Endothelial cell of umbilical vein (primary cell): ENCODE measurements at regions not wholly inside any gene's neighbourhood (a gene's known extent, or its start where the extent isn't known, plus 50 kb on each side); places are given as distances from the start of the nearest gene placed in this dataset.
"Not testable (repeated sequence)": the region's sequence is repeated elsewhere in the genome, so short reads cannot be mapped to it uniquely, and the experiment has no call there.

Experiments
- BruUV-seq: library from RNA; stranded (reverse); fragments of 400-500 nt; replicated peaks from 2 replicates; lab custom pipeline; 2021; lab: Mats Ljungman, UMichigan
- CTCF ChIA-PET: fragments of 300-600, 350-600 bp; sonication (Branson Sonifier 250); formaldehyde crosslinking; loops from one replicate; lab custom pipeline; 2021; ENCODE audit warnings: antibody characterized with exemption, inconsistent platforms; lab: Charles Lee
- POLR2A ChIA-PET: fragments of 300-600, 350-600 bp; sonication (Branson Sonifier 250); formaldehyde crosslinking; loops from one replicate; lab custom pipeline; 2021; ENCODE audit warnings: antibody characterized with exemption, inconsistent platforms; lab: Charles Lee
- DNase-seq: peaks from one replicate; pipeline ENCODE4 v3.0.0-alpha.2; 2011; ENCODE audit warnings: low read depth, low spot score
- FAIRE-seq: peaks from 2 replicates; lab custom pipeline; 2011; peaks lifted over from hg19 to GRCh38; lab: Jason Lieb, UNC
- H2AFZ ChIP-seq: 2 replicates; pipeline ENCODE4 v1.6.0; 2012; ENCODE audit warnings: low read depth, low read length, control low read depth, inconsistent platforms
- H3K27ac ChIP-seq: 2 replicates; pipeline ENCODE4 v1.5.1; 2011; ENCODE audit warnings: low read depth, mild to moderate bottlenecking, control low read depth, low read length, moderate library complexity; ENCODE audit not compliant: insufficient read depth
- H3K27me3 ChIP-seq, 2 experiments: 2 replicates each; pipeline versions ENCODE4 v1.6.0 to v1.6.1; 2011; ENCODE audit warnings: low read length in 2 of 2, mixed read lengths in 1 of 2; ENCODE audit not compliant: control insufficient read depth in 2 of 2, insufficient read depth in 2 of 2
- H3K36me3 ChIP-seq, 2 experiments: 2 replicates in 1 of 2; 3 replicates in 1 of 2; pipeline ENCODE4 v1.5.1; 2011; ENCODE audit warnings: low read length in 2 of 2, mild to moderate bottlenecking in 1 of 2, moderate library complexity in 1 of 2; ENCODE audit not compliant: control insufficient read depth in 2 of 2, insufficient read depth in 2 of 2; ENCODE audit errors: extremely low read depth in 1 of 2
- H3K4me1 ChIP-seq: 3 replicates; pipeline ENCODE4 v1.5.1; 2011; ENCODE audit warnings: mild to moderate bottlenecking, low read length; ENCODE audit not compliant: control insufficient read depth, insufficient read depth; ENCODE audit errors: extremely low read depth
- H3K4me2 ChIP-seq: 2 replicates; pipeline ENCODE4 v1.6.1; 2011; ENCODE audit warnings: low read length, control low read depth, mixed read lengths; ENCODE audit not compliant: insufficient read depth
- H3K4me3 ChIP-seq, 3 experiments: fragments of 200-600 bp in 1 of 3; sonication (generic), shearing (Covaris generic) in 1 of 3; replicated peaks in 1 of 3; 2 replicates each; pipeline ENCODE4 v1.5.1; 2011 to 2016; ENCODE audit warnings: control low read depth in 3 of 3, low read length in 3 of 3, mild to moderate bottlenecking in 2 of 3, inconsistent platforms in 1 of 3, low read depth in 1 of 3, moderate library complexity in 1 of 3; ENCODE audit not compliant: insufficient read depth in 1 of 3
- H3K79me2 ChIP-seq: 2 replicates; pipeline ENCODE4 v1.6.0; 2012; ENCODE audit warnings: low read length, inconsistent platforms; ENCODE audit not compliant: control insufficient read depth, insufficient read depth
- H3K9ac ChIP-seq: replicated peaks from 2 replicates; pipeline ENCODE3; 2011; ENCODE audit warnings: low read length, control low read depth; ENCODE audit not compliant: insufficient read depth; ENCODE audit errors: extremely low read depth
- H3K9me1 ChIP-seq: replicated peaks from 3 replicates; pipeline ENCODE4 v1.6.0; 2011; ENCODE audit warnings: mild to moderate bottlenecking, low read length; ENCODE audit not compliant: control insufficient read depth, insufficient read depth; ENCODE audit errors: extremely low read depth
- H3K9me3 ChIP-seq: replicated peaks from 2 replicates; pipeline ENCODE4 v1.5.1; 2012; ENCODE audit warnings: low read length, inconsistent platforms; ENCODE audit not compliant: control insufficient read depth, insufficient read depth
- H4K20me1 ChIP-seq: replicated peaks from 2 replicates; pipeline ENCODE3; 2011; ENCODE audit warnings: mild to moderate bottlenecking, low read length; ENCODE audit not compliant: control insufficient read depth, insufficient read depth; ENCODE audit errors: extremely low read depth
- CTCF ChIP-seq, 2 donors: IDR thresholded peaks; 1 replicate in 1 of 2; 2 replicates in 1 of 2; pipeline ENCODE4 v1.5.1; 2011; ENCODE audit warnings: low read length in 2 of 2, mild to moderate bottlenecking in 2 of 2, moderate library complexity in 2 of 2, control low read depth in 1 of 2, inconsistent platforms in 1 of 2, low read depth in 1 of 2; ENCODE audit not compliant: insufficient read depth in 1 of 2; ENCODE audit errors: extremely low read depth in 1 of 2
- EZH2 ChIP-seq: IDR thresholded peaks from 2 replicates; pipeline ENCODE4 v1.6.1; 2012; ENCODE audit warnings: borderline replicate concordance, low read depth, mild to moderate bottlenecking, moderate library complexity, low read length, inconsistent platforms; ENCODE audit not compliant: severe bottlenecking
- FOS ChIP-seq: IDR thresholded peaks from 2 replicates; pipeline ENCODE4 v1.6.1; 2011; ENCODE audit warnings: mild to moderate bottlenecking, low read length, moderate library complexity, borderline replicate concordance; ENCODE audit not compliant: insufficient read depth
- GATA2 ChIP-seq: IDR thresholded peaks from 2 replicates; pipeline ENCODE4 v1.7.0; 2011; ENCODE audit warnings: low read depth, mild to moderate bottlenecking, moderate library complexity, mixed read lengths, low read length; ENCODE audit not compliant: insufficient read length, insufficient read depth
- JUN ChIP-seq: IDR thresholded peaks from 2 replicates; pipeline ENCODE4 v1.6.1; 2011; ENCODE audit warnings: borderline replicate concordance, low read depth; ENCODE audit not compliant: insufficient read length, insufficient read depth
- MAX ChIP-seq: IDR thresholded peaks from 2 replicates; pipeline ENCODE4 v1.6.1; 2011; ENCODE audit not compliant: insufficient read depth, insufficient read length
- MYC ChIP-seq: IDR thresholded peaks from one replicate; pipeline ENCODE4 v1.6.1; 2011; ENCODE audit warnings: mild to moderate bottlenecking, low read depth, low read length
- POLR2A ChIP-seq: IDR thresholded peaks from 2 replicates; pipeline ENCODE4 v1.6.1; 2012; ENCODE audit warnings: low read depth, mild to moderate bottlenecking, control low read depth, low read length
- POLR2AphosphoS5 ChIP-seq: IDR thresholded peaks from 2 replicates; pipeline ENCODE4 v1.6.1; 2012; ENCODE audit warnings: low read depth, mild to moderate bottlenecking, control low read depth, low read length, moderate library complexity; ENCODE audit not compliant: insufficient read depth
- dilution Hi-C: fragments of 300-500 bp; cut with MboI; formaldehyde crosslinking; loops from one replicate; pipeline ENCODE4 v1.15.0; 2019; ENCODE audit warnings: low sequenced_read_pairs; ENCODE audit not compliant: extremely low pct_ligation_motif_present
- intact Hi-C: fragments of 100-400 bp; cut with micrococcal nuclease; formaldehyde crosslinking; loops from one replicate; pipeline ENCODE4 v1.10.0; 2022

GRCh38 chr3:140883428-140884040 lies 58.1 kb upstream of the SLC25A36 start:
- ChIA-PET CTCF (no interaction called here), POLR2A (no interaction called here)
- FAIRE-seq: no peak

GRCh38 chr3:140885697-140886096 lies 55.9 kb upstream of the SLC25A36 start:
- H3K4me3 ChIP-seq, CTCF ChIA-PET, H4K20me1 ChIP-seq, H3K4me2 ChIP-seq, H3K9ac ChIP-seq, H3K79me2 ChIP-seq, H3K4me1 ChIP-seq, H3K27me3 ChIP-seq, intact Hi-C loops, FAIRE-seq, dilution Hi-C loops, H3K9me1 ChIP-seq, H3K27ac ChIP-seq, H3K36me3 ChIP-seq, H3K9me3 ChIP-seq, BruUV-seq, POLR2A ChIA-PET, DNase-seq, H2AFZ ChIP-seq: not testable (repeated sequence)

More at GRCh38 chr3:140883428-140884040, 58.1 kb upstream of the SLC25A36 start:
- H3K9me1 ChIP-seq: no peaks in the 10 kb centered on the region
- H3K4me3 ChIP-seq: no peak overlapping the region
- H3K27me3 ChIP-seq: no peaks in the 10 kb centered on the region
- no peak overlapping the region for H3K4me2 ChIP-seq
- no peak for TF ChIP-seq MYC
- TF ChIP-seq POLR2A: no peak
- TF ChIP-seq CTCF (IDR thresholded peaks at IDR 0.05; ENCODE audit: extremely low read depth in 1 of 2, insufficient read depth in 1 of 2, low read depth in 1 of 2, low read length in 2 of 2): no peak
- TF ChIP-seq FOS: no peak
- TF ChIP-seq EZH2: no peak
- no peak for TF ChIP-seq JUN
- no peak for TF ChIP-seq POLR2AphosphoS5
- TF ChIP-seq GATA2: no peak
- no peak for TF ChIP-seq MAX
- no TSS peak for BruUV-seq
- H4K20me1 ChIP-seq: no peaks in the 10 kb centered on the region
- DNase-seq: no peak
- H3K9me3 ChIP-seq: no peaks in the 10 kb centered on the region
- H3K27ac ChIP-seq: no peak overlapping the region
- no peak overlapping the region for H2AFZ ChIP-seq
- H3K79me2 ChIP-seq: no peaks in the 10 kb centered on the region
- H3K4me1 ChIP-seq: no peaks in the 10 kb centered on the region
- dilution Hi-C loops (no loop called here), intact Hi-C loops (no loop called here)
- no peak overlapping the region for H3K9ac ChIP-seq
- no peaks in the 10 kb centered on the region for H3K36me3 ChIP-seq
